ENCODE measurements at regions not wholly inside any gene's neighbourhood (a gene's known extent, or its start where the extent isn't known, plus 50 kb on each side); places are given as distances from the start of the nearest gene placed in this dataset.

- no peak for DNase-seq (ENCODE audit: low spot score in 2 of 2)
- H3K36me3 Mint-ChIP-seq (ENCODE audit: insufficient read depth): peaks cover 2% of the 10 kb centered on the region
- no peak for ATAC-seq (replicated peaks; ENCODE audit: extremely low read depth, poor library complexity, severe bottlenecking)
- H3K9me3 Mint-ChIP-seq: no peaks in the 10 kb centered on the region
- no peaks in the 10 kb centered on the region for H3K4me1 Mint-ChIP-seq
- H3K27ac Mint-ChIP-seq (ENCODE audit: low read depth): no peak overlapping the region
- H3K27me3 Mint-ChIP-seq: peaks cover 19% of the 10 kb centered on the region
- H3K4me3 Mint-ChIP-seq: no peak overlapping the region
These were observed 450.3 kb upstream of the CLINT1 start for GRCh38 chr5:158309088-158309807.

DNA sequence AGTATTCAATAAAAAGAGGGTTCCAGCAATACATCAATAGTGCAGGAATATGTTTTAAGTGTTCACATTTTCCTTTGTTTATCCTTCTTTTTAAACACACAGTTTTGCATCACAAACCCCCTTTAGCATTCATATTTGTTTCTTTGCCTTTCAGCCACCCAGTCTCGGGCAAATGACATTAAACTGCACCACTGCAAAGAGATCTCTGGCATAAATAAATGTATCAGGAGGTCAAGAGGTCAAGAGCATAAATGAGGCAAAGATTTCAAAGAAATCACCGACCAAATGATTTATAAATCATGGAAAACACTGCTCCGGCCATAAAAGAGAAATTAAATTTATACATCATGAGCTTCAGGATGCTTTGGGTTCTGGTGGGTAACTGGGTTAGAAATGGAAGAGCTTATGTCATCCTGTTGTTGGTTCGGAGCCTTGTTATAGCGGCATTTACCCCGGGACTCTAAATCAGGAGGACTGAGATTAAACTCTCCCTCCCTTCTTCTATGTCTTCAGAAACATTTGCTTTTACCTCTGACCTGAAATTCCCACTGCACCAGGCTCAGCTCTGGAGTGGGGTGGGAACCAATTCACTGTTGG, 449.6 kb upstream of the CLINT1 start:
- ATAC-seq (replicated peaks; ENCODE audit: extremely low read depth, poor library complexity, severe bottlenecking) (no peak), DNase-seq (ENCODE audit: low spot score in 2 of 2) (no peak)
- no peaks in the 10 kb centered on the region for H3K9me3 Mint-ChIP-seq
- peaks cover 2% of the 10 kb centered on the region for H3K36me3 Mint-ChIP-seq (ENCODE audit: insufficient read depth)
- no peaks in the 10 kb centered on the region for H3K4me1 Mint-ChIP-seq
- H3K27ac Mint-ChIP-seq (ENCODE audit: low read depth): no peak overlapping the region
- no peak overlapping the region for H3K4me3 Mint-ChIP-seq
- peaks cover 15% of the 10 kb centered on the region for H3K27me3 Mint-ChIP-seq

DNA sequence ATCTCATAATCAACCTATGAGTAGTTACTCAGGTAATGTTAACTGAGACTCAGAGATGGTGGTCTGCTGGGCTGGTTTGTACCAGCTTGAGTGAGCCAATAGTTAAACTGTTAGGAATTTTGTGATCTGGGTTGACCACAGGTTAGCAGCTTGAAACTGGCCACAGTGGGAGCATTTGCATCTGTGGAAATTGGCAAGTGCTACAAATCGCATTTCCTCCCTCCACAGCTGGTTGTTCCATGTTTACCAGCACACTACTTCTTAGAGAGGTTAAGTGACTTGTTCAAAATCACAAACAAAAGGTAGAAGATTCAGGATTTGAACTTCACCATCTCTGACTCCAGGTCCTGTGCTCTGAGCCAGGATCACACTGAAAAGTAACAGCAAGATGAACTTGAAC, 446.9 kb upstream of the CLINT1 start:
- H3K27me3 Mint-ChIP-seq: peaks cover 9% of the 10 kb centered on the region
- H3K36me3 Mint-ChIP-seq (ENCODE audit: insufficient read depth): peaks cover 2% of the 10 kb centered on the region
- ATAC-seq (replicated peaks; ENCODE audit: extremely low read depth, poor library complexity, severe bottlenecking): no peak
- H3K9me3 Mint-ChIP-seq: no peaks in the 10 kb centered on the region
- H3K4me1 Mint-ChIP-seq: no peaks in the 10 kb centered on the region
- DNase-seq (ENCODE audit: low spot score in 2 of 2): no peak
- no peak overlapping the region for H3K27ac Mint-ChIP-seq (ENCODE audit: low read depth)
- no peak overlapping the region for H3K4me3 Mint-ChIP-seq

DNA sequence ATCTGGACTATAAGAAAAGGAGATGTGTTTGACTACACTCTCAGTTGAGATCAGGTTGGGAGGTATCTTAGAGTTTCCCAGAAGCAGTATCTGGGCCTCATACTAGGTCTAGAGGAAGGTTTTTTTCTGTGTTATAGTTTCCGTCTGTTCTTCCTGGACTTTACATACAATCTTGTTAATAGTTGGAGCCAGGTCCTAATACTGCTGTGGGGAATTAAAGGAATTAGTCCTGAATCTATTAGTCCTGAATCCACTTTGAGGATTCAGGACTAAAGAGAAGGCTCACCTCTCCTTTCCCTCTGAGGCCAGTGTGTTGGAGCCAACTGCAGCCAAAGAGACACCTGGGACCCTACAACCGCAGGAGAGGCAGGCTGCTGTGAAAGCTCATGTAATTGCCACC, 445.7 kb upstream of the CLINT1 start:
- Mint-ChIP-seq H3K4me3 (no peak overlapping the region), H3K36me3 (ENCODE audit: insufficient read depth) (peaks cover 2% of the 10 kb centered on the region), H3K9me3 (no peaks in the 10 kb centered on the region), H3K4me1 (no peaks in the 10 kb centered on the region), H3K27ac (ENCODE audit: low read depth) (no peak overlapping the region), H3K27me3 (peaks cover 9% of the 10 kb centered on the region)
- DNase-seq (ENCODE audit: low spot score in 2 of 2) (no peak), ATAC-seq (replicated peaks; ENCODE audit: extremely low read depth, poor library complexity, severe bottlenecking) (no peak)

DNA sequence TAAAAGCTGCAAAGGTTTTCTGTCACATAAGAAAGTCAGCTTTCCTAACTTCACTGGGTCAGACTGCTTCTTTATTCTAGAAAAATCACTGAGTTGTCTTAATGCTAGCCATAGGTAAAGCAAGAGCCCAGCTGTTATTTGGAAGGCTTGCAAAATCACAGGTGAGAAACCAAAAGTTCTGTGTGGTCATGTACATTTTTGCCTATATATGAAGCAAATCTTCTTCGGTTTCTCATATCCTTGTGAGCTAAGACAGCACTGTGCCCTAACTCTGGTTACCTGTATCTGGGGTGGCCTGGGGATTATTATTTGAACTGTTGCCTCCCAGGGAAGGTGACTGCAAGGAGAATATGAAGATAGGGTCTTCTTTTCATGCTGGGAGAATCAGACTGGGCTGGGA, 444.9 kb upstream of the CLINT1 start:
- Mint-ChIP-seq H3K9me3 (no peaks in the 10 kb centered on the region), H3K27me3 (peaks cover 8% of the 10 kb centered on the region), H3K27ac (ENCODE audit: low read depth) (no peak overlapping the region), H3K4me3 (no peak overlapping the region), H3K36me3 (ENCODE audit: insufficient read depth) (peaks cover 2% of the 10 kb centered on the region), H3K4me1 (no peaks in the 10 kb centered on the region)
- no peak for ATAC-seq (replicated peaks; ENCODE audit: extremely low read depth, poor library complexity, severe bottlenecking)
- no peak for DNase-seq (ENCODE audit: low spot score in 2 of 2)

DNA sequence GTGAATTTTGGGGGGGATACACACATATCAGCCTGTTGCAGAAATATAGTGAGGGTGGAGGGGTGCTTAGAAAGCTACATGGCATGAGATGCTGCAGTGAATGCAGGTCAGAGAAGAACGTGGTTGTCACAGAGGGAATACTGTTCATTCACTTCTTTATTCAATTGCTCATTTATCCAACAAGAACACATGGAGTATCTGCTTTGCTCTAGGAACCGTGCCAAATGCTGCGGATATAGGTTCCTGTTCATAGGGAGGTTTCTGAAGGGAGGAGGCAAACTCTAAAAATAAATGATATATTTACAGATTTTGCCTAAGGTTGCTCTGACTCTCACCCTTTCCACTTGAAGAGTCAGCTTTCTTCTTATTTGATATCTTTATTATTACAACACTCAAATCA, 444.3 kb upstream of the CLINT1 start:
- H3K4me1 Mint-ChIP-seq: no peaks in the 10 kb centered on the region
- H3K27ac Mint-ChIP-seq (ENCODE audit: low read depth): no peak overlapping the region
- peaks cover 2% of the 10 kb centered on the region for H3K36me3 Mint-ChIP-seq (ENCODE audit: insufficient read depth)
- ATAC-seq (replicated peaks; ENCODE audit: extremely low read depth, poor library complexity, severe bottlenecking) (no peak), DNase-seq (ENCODE audit: low spot score in 2 of 2) (no peak)
- H3K4me3 Mint-ChIP-seq: no peak overlapping the region
- no peaks in the 10 kb centered on the region for H3K9me3 Mint-ChIP-seq
- H3K27me3 Mint-ChIP-seq: peaks cover 2% of the 10 kb centered on the region

DNA sequence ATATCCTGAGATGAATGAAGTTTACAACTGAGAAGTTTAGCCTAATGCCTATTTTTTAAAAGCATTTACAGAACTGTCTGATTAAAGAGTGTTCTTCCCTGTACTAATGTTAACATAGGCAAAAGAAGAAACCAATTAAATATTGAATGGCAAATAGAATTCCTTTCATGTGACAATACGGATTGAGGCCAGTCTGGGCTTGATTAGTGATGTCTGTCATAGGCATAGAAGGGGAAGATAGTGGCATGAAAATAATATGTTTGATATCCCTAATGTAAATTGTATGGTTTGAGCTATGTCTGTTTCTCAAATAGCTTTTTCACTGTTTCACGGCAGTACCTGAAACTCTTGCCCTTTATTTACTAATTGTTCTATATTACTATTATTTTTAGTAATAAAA, 443.1 kb upstream of the CLINT1 start:
- no peak overlapping the region for H3K4me3 Mint-ChIP-seq
- no peaks in the 10 kb centered on the region for H3K4me1 Mint-ChIP-seq
- peaks cover 3% of the 10 kb centered on the region for H3K9me3 Mint-ChIP-seq
- DNase-seq (ENCODE audit: low spot score in 2 of 2) (no peak), ATAC-seq (replicated peaks; ENCODE audit: extremely low read depth, poor library complexity, severe bottlenecking) (no peak)
- H3K27me3 Mint-ChIP-seq: no peaks in the 10 kb centered on the region
- H3K36me3 Mint-ChIP-seq (ENCODE audit: insufficient read depth): peaks cover 2% of the 10 kb centered on the region
- no peak overlapping the region for H3K27ac Mint-ChIP-seq (ENCODE audit: low read depth)

DNA sequence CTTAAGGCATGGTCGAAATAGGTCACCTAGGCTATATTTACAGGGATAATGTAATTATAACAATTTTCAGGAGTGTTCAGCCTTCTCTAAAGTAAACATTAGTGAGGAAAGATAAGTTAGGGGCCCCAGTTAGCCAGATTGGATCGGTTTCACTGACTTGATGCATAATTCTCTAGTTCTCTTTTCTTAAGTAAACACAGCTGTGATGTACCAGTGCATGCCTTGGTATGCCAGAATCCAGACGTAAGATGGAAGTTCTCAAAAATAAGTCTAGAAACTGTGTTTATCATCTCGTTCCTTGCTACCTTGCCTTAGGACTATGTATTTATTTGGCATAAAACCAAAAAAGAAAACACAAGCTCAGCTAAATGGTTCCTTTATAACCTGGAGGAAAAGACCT, 442.2 kb upstream of the CLINT1 start:
- no peaks in the 10 kb centered on the region for H3K4me1 Mint-ChIP-seq
- no peak for ATAC-seq (replicated peaks; ENCODE audit: extremely low read depth, poor library complexity, severe bottlenecking)
- H3K9me3 Mint-ChIP-seq: peaks cover 6% of the 10 kb centered on the region
- no peak for DNase-seq (ENCODE audit: low spot score in 2 of 2)
- no peaks in the 10 kb centered on the region for H3K27me3 Mint-ChIP-seq
- H3K27ac Mint-ChIP-seq (ENCODE audit: low read depth): no peak overlapping the region
- H3K4me3 Mint-ChIP-seq: no peak overlapping the region
- peaks cover 4% of the 10 kb centered on the region for H3K36me3 Mint-ChIP-seq (ENCODE audit: insufficient read depth)

GRCh38 chr5:158300256-158300655, 441.3 kb upstream of the CLINT1 start:
- no peaks in the 10 kb centered on the region for H3K27me3 Mint-ChIP-seq
- H3K4me1 Mint-ChIP-seq: no peaks in the 10 kb centered on the region
- H3K27ac Mint-ChIP-seq (ENCODE audit: low read depth): no peak overlapping the region
- H3K9me3 Mint-ChIP-seq: peaks cover 6% of the 10 kb centered on the region
- H3K4me3 Mint-ChIP-seq: no peak overlapping the region
- peaks cover 4% of the 10 kb centered on the region for H3K36me3 Mint-ChIP-seq (ENCODE audit: insufficient read depth)
- no peak for DNase-seq (ENCODE audit: low spot score in 2 of 2)
- ATAC-seq (replicated peaks; ENCODE audit: extremely low read depth, poor library complexity, severe bottlenecking): no peak

DNA sequence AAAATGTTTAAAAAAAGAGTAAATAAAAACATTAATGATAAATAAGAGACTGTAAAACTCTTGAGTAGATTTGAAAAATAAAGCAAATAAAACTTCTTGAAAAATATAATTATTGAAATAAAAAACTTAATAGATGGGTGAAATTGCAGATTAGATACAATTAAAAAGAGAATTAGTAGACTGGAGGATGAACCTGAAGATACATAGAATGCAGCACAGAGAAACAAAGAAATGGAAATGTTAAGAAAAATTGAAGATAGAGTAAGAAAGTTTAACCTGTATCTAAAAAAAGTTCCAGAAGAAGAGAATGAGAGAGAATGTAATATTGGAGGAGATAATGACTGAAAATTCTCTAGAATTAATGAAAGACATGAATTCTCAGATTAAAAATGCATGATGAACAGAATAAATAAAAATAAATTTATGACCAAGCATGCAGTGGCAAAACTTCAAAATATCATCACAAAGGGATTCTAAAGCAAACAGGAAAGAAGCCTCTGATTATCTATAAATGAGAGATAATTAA, 438.1 kb upstream of the CLINT1 start:
- H3K4me3 Mint-ChIP-seq: no peak overlapping the region
- H3K27ac Mint-ChIP-seq (ENCODE audit: low read depth): no peak overlapping the region
- peaks cover 2% of the 10 kb centered on the region for H3K36me3 Mint-ChIP-seq (ENCODE audit: insufficient read depth)
- peaks cover 6% of the 10 kb centered on the region for H3K9me3 Mint-ChIP-seq
- H3K4me1 Mint-ChIP-seq: no peaks in the 10 kb centered on the region
- H3K27me3 Mint-ChIP-seq: no peaks in the 10 kb centered on the region
- ATAC-seq (replicated peaks; ENCODE audit: extremely low read depth, poor library complexity, severe bottlenecking) (no peak), DNase-seq (ENCODE audit: low spot score in 2 of 2) (no peak)

- no peaks in the 10 kb centered on the region for H3K27me3 Mint-ChIP-seq
- H3K4me3 Mint-ChIP-seq: no peak overlapping the region
- ATAC-seq (replicated peaks; ENCODE audit: extremely low read depth, poor library complexity, severe bottlenecking): no peak
- no peak overlapping the region for H3K27ac Mint-ChIP-seq (ENCODE audit: low read depth)
- H3K9me3 Mint-ChIP-seq: peaks cover 6% of the 10 kb centered on the region
- H3K36me3 Mint-ChIP-seq (ENCODE audit: insufficient read depth): peaks cover 2% of the 10 kb centered on the region
- H3K4me1 Mint-ChIP-seq: no peaks in the 10 kb centered on the region
- no peak for DNase-seq (ENCODE audit: low spot score in 2 of 2)
These were observed 435.8 kb upstream of the CLINT1 start for GRCh38 chr5:158294701-158295100.

GRCh38 chr5:158292981-158293380, 434.0 kb upstream of the CLINT1 start:
- no peak for ATAC-seq (replicated peaks; ENCODE audit: extremely low read depth, poor library complexity, severe bottlenecking)
- no peaks in the 10 kb centered on the region for H3K4me1 Mint-ChIP-seq
- no peak for DNase-seq (ENCODE audit: low spot score in 2 of 2)
- peaks cover 6% of the 10 kb centered on the region for H3K9me3 Mint-ChIP-seq
- no peak overlapping the region for H3K27ac Mint-ChIP-seq (ENCODE audit: low read depth)
- no peaks in the 10 kb centered on the region for H3K27me3 Mint-ChIP-seq
- H3K4me3 Mint-ChIP-seq: no peak overlapping the region
- peaks cover 2% of the 10 kb centered on the region for H3K36me3 Mint-ChIP-seq (ENCODE audit: insufficient read depth)

GRCh38 chr5:158289967-158290366, 431.0 kb upstream of the CLINT1 start:
- no peaks in the 10 kb centered on the region for H3K9me3 Mint-ChIP-seq
- ATAC-seq (replicated peaks; ENCODE audit: extremely low read depth, poor library complexity, severe bottlenecking): no peak

More at GRCh38 chr5:158289967-158290366, 431.0 kb upstream of the CLINT1 start:
- no peaks in the 10 kb centered on the region for H3K4me1 Mint-ChIP-seq
- H3K27ac Mint-ChIP-seq (ENCODE audit: low read depth): no peak overlapping the region
- no peak for DNase-seq (ENCODE audit: low spot score in 2 of 2)
- no peak overlapping the region for H3K4me3 Mint-ChIP-seq
- no peaks in the 10 kb centered on the region for H3K27me3 Mint-ChIP-seq
- no peaks in the 10 kb centered on the region for H3K36me3 Mint-ChIP-seq (ENCODE audit: insufficient read depth)

Data from central memory CD8-positive, alpha-beta T cell (primary cell).